Activated B cell treated with CpG ODN at 0.5 μM for 24 hours (primary cell): ENCODE measurements at regions not wholly inside any gene's neighbourhood (a gene's known extent, or its start where the extent isn't known, plus 50 kb on each side); places are given as distances from the start of the nearest gene placed in this dataset.
"Not testable (repeated sequence)": the region's sequence is repeated elsewhere in the genome, so short reads cannot be mapped to it uniquely, and the experiment has no call there.

Experiments
- ATAC-seq: fragments of 200-7000 bp; cut with Tn5 transposase; one replicate; pipeline ENCODE4 v1.10.0; 2021; ENCODE audit warnings: low read depth, mild to moderate bottlenecking, moderate library complexity
- CTCF ChIA-PET: fragments of 350-600 bp; sonication (Branson Sonifier 250); formaldehyde crosslinking; loops from one replicate; lab custom pipeline; 2021; ENCODE audit warnings: antibody characterized with exemption; lab: Charles Lee
- POLR2A ChIA-PET: fragments of 350-600 bp; sonication (Branson Sonifier 250); formaldehyde crosslinking; loops from one replicate; lab custom pipeline; 2021; ENCODE audit warnings: antibody characterized with exemption; lab: Charles Lee
- DNase-seq: peaks from one replicate; pipeline ENCODE4 v3.0.0; 2022
- H3K27ac Mint-ChIP-seq: one replicate; pipeline ENCODE4 v1.8.0; 2020; ENCODE audit warnings: mixed read lengths
- H3K27me3 Mint-ChIP-seq: one replicate; pipeline ENCODE4 v1.8.0; 2021; ENCODE audit warnings: mixed read lengths
- H3K36me3 Mint-ChIP-seq: one replicate; pipeline ENCODE4 v1.8.0; 2021; ENCODE audit warnings: low read depth, mixed read lengths
- H3K4me1 Mint-ChIP-seq: one replicate; pipeline ENCODE4 v1.8.0; 2021; ENCODE audit warnings: mixed read lengths
- H3K4me3 Mint-ChIP-seq: one replicate; pipeline ENCODE4 v1.8.0; 2020; ENCODE audit warnings: mild to moderate bottlenecking, mixed read lengths
- H3K9me3 Mint-ChIP-seq: one replicate; pipeline ENCODE4 v1.8.0; 2020; ENCODE audit warnings: mixed read lengths
- intact Hi-C: fragments of 100-400 bp; cut with micrococcal nuclease; formaldehyde crosslinking; loops from one replicate; pipeline ENCODE4 v1.15.1; 2024
- TF ChIP-seq, protein P1 (sequence below): fragments of 200-600 bp; IDR thresholded peaks from one replicate; pipeline ENCODE4 v1.8.0; 2022; ENCODE audit warnings: antibody characterized with exemption, mild to moderate bottlenecking

DNA sequence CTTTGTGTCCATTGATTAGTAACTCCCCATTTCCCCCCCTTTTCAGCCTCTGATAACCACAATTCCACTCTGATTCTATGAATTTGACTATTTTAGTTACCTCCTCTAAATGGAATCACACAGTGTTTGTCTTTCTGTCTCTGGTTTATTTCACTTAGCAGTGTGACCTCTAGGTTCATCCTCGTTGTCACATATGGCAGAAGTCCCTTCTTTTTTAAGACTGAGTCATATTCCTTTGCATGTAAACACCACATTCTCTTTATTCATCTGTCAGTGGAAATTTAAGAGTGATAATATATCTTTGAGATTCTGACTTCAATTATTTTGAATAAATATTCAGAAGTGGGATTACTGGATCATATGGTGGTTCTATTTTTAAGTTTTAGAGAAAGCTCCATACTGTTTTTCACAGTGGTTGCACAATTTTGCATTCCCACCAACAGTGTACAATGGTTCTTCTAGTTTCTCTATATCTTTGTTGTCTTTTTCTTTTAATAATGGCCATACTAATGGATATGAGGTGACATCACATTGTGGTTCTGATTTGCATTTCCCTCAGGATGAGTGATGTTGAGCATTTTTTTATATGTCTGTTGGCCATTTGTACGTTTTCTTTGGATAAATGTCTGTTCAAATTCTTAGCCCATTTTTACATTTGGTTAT is 126.1 kb upstream of the GRB10 start:
- H3K4me3 Mint-ChIP-seq, result no peak overlapping the region
- H3K36me3 Mint-ChIP-seq, result no peaks in the 10 kb centered on the region
- peaks cover 3% of the 10 kb centered on the region for H3K9me3 Mint-ChIP-seq
- DNase-seq (no peak), ATAC-seq (no peak)
- H3K27me3 Mint-ChIP-seq, result no peaks in the 10 kb centered on the region
- TF ChIP-seq, protein P1, sequence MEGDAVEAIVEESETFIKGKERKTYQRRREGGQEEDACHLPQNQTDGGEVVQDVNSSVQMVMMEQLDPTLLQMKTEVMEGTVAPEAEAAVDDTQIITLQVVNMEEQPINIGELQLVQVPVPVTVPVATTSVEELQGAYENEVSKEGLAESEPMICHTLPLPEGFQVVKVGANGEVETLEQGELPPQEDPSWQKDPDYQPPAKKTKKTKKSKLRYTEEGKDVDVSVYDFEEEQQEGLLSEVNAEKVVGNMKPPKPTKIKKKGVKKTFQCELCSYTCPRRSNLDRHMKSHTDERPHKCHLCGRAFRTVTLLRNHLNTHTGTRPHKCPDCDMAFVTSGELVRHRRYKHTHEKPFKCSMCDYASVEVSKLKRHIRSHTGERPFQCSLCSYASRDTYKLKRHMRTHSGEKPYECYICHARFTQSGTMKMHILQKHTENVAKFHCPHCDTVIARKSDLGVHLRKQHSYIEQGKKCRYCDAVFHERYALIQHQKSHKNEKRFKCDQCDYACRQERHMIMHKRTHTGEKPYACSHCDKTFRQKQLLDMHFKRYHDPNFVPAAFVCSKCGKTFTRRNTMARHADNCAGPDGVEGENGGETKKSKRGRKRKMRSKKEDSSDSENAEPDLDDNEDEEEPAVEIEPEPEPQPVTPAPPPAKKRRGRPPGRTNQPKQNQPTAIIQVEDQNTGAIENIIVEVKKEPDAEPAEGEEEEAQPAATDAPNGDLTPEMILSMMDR, result no peak
- intact Hi-C loops, result no loop called here
- CTCF ChIA-PET, result no interaction called here
- POLR2A ChIA-PET, result no interaction called here
- H3K4me1 Mint-ChIP-seq, result no peaks in the 10 kb centered on the region
- H3K27ac Mint-ChIP-seq, result no peak overlapping the region

DNA sequence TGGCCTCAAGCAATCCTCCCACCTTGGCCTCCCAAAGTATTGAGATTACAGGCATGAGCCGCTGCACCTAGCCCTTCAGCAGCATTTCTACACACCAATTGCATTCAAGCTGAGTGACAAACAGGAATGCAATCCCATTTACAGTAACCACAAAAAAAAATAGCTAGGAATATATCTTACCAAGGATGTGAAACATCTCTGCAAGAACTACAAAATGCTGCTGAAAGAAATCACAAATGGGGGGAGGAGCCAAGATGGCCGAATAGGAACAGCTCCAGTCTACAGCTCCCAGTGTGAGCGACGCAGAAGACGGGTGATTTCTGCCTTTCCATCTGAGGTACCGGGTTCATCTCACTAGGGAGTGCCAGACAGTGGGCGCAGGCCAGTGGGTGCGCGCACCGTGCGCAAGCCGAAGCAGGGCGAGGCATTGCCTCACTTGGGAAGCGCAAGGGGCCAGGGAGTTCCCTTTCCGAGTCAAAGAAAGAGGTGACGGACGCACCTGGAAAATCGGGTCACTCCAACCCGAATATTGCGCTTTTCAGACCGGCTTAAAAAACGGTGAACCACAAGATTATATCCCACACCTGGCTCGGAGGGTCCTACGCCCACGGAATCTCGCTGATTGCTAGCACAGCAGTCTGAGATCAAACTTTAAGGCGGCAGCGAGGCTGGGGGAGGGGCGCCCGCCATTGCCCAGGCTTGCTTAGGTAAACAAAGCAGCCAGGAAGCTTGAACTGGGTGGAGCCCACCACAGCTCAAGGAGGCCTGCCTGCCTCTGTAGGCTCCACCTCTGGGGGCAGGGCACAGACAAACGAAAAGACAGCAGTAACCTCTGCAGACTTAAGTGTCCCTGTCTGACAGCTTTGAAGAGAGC is 116.1 kb upstream of the GRB10 start:
- intact Hi-C loops, POLR2A ChIA-PET, H3K36me3 Mint-ChIP-seq, H3K4me1 Mint-ChIP-seq, DNase-seq, H3K4me3 Mint-ChIP-seq, ATAC-seq, H3K9me3 Mint-ChIP-seq, H3K27ac Mint-ChIP-seq, H3K27me3 Mint-ChIP-seq, CTCF ChIA-PET: not testable (repeated sequence)

DNA sequence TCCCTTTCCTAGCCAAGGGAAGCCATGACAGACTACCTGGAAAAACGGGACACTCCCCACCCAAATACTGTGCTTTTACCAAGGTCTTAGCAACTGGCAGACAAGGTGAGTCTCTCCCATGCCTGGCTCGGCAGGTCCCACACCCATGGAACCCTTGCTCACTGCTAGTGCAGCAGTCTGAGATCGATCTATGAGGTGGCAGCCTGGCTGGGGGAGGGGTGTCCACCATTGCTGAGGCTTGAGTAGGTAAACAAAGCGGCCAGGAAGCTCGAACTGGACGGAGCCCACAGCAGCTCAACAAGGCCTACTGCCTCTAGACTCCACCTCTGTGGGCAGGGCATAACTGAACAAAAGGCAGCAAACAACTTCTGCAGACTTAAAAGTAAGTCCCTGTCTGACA is 104.4 kb upstream of the GRB10 start:
- H3K27me3 Mint-ChIP-seq, POLR2A ChIA-PET, CTCF ChIA-PET, ATAC-seq, H3K36me3 Mint-ChIP-seq, intact Hi-C loops, DNase-seq, H3K4me3 Mint-ChIP-seq, H3K9me3 Mint-ChIP-seq, H3K27ac Mint-ChIP-seq, H3K4me1 Mint-ChIP-seq: not testable (repeated sequence)

DNA sequence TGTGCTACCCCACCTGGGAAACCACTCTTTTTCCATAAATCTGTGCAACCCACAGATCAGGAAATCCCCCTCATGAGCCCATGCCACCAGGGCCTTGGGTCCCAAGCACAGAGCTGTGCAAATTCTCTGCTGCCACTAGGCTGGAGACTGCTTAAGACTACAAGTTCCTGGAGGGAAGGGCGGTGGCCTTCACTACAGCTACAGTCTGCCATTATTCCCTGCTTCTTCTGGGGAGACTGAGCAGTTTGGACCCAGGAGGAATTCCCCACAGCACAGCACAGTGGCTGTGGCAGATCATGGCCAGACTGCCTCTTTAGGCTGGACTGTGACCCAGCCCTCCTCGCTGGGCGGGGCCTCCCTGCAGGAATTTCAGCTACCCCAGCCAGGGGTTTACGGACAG is 89.7 kb upstream of the GRB10 start:
- Mint-ChIP-seq H3K27ac (no peak overlapping the region), H3K36me3 (no peaks in the 10 kb centered on the region), H3K9me3 (no peaks in the 10 kb centered on the region), H3K27me3 (peaks cover 3% of the 10 kb centered on the region), H3K4me1 (no peaks in the 10 kb centered on the region), H3K4me3 (no peak overlapping the region)
- CTCF ChIA-PET, result no interaction called here
- TF ChIP-seq, protein P1, result no peak
- no peak for ATAC-seq
- intact Hi-C loops, result no loop called here
- POLR2A ChIA-PET, result no interaction called here
- no peak for DNase-seq

DNA sequence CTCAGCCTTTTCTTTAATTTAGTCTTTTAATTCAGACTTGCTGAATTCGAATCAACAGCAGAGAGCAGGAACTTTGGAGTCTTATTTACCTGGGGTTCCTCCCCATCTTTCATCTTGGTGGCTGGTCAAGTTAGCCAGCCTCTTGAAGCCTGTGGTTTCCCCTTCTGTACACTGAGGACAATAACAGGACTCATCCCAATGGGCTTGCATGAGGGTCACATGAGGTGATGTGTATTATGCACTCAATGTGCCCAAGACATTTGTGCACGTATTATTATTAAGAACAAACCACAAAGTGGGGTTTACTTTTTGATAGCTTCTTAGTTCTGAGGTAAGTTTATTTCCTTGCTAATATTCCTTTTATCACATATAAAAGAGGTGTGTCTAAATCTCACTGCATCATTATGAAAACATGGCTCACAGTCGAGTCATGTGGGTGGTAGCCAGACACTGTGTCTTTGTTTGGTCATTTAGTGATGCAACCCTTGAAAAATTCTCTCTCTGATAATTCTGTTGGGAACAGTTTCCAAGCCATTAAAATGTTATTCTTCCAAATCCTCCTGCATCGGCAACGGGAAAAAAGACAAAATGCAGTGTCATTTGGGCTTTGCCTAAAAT is 86.5 kb upstream of the GRB10 start:
- TF ChIP-seq, protein P1, result no peak
- intact Hi-C loops, result no loop called here
- no peaks in the 10 kb centered on the region for H3K4me1 Mint-ChIP-seq
- ATAC-seq (no peak), DNase-seq (no peak)
- no peak overlapping the region for H3K27ac Mint-ChIP-seq
- no peaks in the 10 kb centered on the region for H3K36me3 Mint-ChIP-seq
- H3K27me3 Mint-ChIP-seq, result no peaks in the 10 kb centered on the region
- CTCF ChIA-PET, result no interaction called here
- POLR2A ChIA-PET, result no interaction called here
- no peak overlapping the region for H3K4me3 Mint-ChIP-seq
- no peaks in the 10 kb centered on the region for H3K9me3 Mint-ChIP-seq
